Renal pelvis (tissue), 1 donor: ENCODE measurements at regions not wholly inside any gene's neighbourhood (a gene's known extent, or its start where the extent isn't known, plus 50 kb on each side); places are given as distances from the start of the nearest gene placed in this dataset.

Experiments
- DNase-seq: peaks from one replicate; pipeline ENCODE4 v3.0.0-alpha.2; 2013

- DNase-seq = no peak
Measured at GRCh38 chr21:35895598-35895997, 164.7 kb downstream of the SETD4 start.

DNA sequence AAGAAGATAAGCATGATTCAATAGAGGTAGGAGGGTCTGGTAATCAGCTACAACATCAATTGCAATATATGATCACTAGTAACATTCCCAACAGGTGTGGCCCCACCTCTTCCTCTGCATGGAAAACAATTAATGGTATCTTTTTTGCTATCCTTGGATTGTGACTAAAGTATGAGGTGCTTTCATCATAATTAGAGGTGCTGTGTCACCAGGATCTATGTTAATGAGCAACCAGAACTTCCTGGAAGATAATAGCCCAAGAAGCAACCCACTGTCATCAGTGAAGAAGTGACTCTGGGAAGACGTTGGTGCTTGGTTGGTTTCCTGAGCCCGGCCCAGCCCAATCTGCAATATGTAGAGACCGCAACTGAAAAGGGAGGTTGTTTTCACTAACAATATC lies 167.2 kb downstream of the SETD4 start:
- no peak for DNase-seq

- no peak for DNase-seq
Measured at GRCh38 chr21:35886887-35887286, 173.4 kb downstream of the SETD4 start.

DNA sequence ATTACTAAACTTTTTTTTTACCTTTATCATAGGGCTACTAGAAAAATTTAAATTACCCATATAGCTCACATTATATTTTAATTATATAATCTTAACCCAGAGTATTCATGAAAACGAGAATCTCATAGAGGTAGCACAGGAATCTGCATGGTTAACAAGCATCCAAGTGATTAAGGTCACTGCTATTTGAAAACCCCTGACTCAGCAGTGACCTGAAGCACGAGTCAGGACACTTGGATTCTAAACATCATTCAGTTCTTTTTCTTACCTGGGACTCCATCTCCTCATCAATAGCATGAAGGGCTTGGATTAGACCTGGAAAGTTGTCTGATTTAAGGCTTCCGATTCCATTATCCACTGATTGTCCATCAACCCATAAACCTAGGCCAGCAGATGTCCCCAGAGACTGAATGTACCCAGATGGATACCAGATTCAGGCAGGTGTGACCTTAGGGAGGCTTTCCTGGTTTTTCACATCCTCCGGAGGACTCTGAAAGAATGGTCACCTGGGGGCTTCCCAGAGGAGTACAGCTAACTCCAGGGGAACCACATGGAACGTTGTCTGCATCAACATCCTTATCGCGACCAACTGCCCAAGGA lies 174.3 kb downstream of the SETD4 start:
- DNase-seq = no peak

DNA sequence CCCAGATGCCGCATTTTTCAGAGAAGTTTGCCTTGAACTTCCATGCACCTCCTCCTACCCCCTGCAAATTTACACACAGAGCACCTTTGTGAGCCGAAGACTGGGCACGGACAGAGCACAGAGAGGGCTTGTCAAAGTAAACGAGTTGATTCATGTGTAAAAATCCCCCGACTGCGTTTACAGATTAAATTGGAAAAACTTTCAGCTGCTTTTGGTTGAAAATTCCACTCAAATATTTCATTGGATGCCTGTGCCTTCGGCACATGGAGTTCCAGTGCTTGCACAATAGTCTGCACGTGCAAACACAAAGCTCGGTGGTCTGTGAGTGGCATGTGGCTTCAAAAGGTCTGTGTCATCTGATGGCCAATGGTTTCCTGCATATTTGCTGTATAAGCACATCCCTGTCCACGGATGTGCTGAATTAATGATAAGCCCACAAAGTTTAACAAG lies 177.5 kb downstream of the SETD4 start:
- DNase-seq = no peak

GRCh38 chr21:35873441-35873840 lies 186.9 kb downstream of the SETD4 start:
- no peak for DNase-seq

DNA sequence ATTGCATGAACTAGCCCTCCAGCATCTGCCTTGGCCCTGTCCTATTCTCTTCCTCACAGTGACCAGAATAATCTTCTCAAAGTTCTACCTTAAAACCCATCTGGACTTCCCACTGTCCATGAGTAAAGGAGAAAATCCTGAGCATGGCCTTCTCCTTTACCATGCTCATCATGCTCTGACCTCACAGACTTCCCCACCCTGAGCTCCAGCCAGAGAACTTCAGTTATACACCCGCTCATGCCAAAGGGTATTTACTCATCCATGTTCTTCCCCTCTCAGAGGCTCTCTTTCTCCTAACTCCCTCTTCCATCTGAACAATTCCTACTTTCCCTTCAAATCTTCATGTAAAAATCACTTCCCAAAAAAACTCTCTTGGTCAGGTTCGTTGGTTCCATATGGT lies 188.4 kb downstream of the SETD4 start:
- no peak for DNase-seq

- no peak for DNase-seq
Measured at GRCh38 chr21:35868869-35869223, 191.5 kb downstream of the SETD4 start.

DNA sequence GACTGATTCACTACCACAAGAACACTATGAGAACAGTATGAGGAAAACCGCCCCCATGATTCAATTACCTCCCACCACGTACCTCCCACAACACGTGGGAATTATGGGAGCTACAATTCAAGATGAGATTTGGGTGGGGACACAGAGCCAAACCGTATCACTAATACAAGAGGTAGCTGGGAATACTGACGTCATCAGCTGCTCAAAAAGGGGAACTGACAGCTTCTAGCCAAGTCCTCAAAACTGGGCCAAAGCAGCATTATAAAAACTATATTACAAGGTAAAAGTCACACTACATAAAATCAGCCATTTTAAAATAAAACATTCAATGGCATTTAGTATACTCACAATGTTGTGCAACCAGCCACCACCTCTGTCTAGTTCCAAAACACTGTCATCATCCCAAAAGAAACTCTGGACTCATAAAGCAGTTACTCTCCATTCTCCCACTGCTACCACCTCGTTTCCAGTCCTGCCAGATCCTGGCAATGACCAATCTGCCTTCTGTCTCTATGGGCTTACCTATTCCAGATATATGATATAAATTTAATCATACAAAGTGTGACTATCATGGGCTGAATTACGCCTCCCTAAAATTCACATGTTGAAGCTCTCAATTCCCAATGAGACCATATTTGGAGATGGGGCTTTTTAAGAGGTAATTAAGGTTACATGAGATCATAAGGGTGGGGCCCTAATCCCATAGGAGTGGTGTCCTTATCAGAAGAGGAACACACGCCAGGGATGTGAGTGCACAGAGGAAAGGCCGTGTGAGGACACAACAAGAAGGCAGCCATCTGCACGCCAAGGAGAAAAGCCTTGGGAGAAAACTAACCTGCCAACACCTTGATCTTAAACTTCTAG lies 192.1 kb downstream of the SETD4 start:
- no peak for DNase-seq

GRCh38 chr21:35864039-35864438 lies 196.3 kb downstream of the SETD4 start:
- DNase-seq = no peak

GRCh38 chr21:35862969-35863368 lies 197.4 kb downstream of the SETD4 start:
- no peak for DNase-seq

DNA sequence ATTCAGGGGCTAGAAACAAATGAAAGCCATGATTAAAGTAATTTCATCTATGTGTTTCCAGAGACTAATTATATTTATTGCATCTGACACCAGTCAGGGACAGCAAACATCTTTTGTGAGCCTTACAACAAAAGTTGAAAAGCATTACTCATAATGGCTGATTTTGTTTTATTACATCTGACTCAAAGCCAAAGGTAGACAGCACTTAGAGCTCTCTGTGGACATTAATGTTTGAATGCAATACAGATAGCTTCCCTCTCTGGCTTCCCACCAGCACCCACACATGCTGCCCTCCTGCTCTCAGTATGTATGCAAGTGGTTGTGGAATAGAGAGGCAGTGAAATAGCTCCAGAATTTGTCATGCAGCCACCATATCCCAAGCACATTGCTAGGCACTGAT lies 198.7 kb downstream of the SETD4 start:
- no peak for DNase-seq

GRCh38 chr21:35860189-35860869 lies 200.0 kb downstream of the SETD4 start:
- no peak for DNase-seq

GRCh38 chr21:35859677-35860076 lies 200.6 kb downstream of the SETD4 start:
- no peak for DNase-seq

DNA sequence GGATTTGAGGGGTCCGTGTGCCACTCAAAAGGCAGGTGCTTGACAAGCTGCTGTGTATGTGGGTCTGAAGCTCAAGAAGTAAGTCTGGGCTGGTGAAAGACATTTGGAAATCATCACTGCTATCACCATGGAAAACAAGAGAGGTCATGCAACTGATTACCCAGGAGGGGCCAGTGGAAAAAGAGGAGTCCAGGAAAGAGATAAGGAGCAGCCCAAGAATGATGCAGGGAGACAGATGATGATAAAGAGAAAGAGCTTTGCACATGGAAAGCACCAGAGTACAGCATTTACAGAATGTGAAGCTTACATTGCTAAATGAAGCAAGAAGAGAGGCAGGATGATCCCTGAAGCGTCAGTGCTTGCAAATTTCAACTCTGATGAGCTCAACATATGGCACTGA lies 203.2 kb downstream of the SETD4 start:
- DNase-seq = no peak

- no peak for DNase-seq
Measured at GRCh38 chr21:35855484-35855883, 204.8 kb downstream of the SETD4 start.

DNA sequence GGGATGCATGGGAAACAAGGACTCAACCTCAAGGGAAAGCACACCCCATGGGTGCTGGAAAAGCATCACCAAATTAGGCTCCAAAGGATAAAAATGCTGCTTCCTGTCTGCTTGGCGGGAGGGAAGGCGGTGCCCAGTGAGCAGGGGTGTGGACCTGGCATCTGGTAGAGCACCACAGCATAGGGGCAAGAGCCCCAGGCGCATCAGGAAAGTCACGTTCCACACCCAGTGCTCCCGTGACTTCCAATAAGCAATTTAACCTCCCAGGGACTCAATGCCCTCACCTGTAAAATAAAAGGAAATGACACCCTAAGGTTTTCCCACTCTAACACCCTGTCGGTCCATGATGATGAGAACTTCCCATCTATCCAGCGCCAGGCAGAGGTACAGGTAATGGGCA lies 206.0 kb downstream of the SETD4 start:
- no peak for DNase-seq

- DNase-seq = no peak
Measured at GRCh38 chr21:35853321-35854239, 206.7 kb downstream of the SETD4 start.

DNA sequence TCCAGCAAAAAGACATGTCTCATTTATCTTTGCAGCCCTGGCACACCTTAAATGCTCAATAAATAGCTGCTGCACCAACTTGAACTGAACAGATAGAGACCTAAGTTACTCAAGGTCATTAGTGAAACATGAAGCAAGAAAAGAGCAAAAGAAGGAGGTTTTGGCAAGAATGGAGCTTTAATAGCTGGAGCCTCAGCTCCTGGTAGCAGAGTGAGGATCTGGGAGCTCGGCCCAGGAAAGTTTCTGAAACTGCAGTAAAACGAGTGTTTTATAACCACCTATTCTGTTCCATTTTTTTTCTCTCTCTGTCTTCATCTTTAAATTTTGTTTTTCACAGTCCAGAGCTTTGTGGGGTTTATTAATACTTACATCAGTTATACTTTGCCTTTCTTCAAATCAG lies 207.5 kb downstream of the SETD4 start:
- no peak for DNase-seq

DNA sequence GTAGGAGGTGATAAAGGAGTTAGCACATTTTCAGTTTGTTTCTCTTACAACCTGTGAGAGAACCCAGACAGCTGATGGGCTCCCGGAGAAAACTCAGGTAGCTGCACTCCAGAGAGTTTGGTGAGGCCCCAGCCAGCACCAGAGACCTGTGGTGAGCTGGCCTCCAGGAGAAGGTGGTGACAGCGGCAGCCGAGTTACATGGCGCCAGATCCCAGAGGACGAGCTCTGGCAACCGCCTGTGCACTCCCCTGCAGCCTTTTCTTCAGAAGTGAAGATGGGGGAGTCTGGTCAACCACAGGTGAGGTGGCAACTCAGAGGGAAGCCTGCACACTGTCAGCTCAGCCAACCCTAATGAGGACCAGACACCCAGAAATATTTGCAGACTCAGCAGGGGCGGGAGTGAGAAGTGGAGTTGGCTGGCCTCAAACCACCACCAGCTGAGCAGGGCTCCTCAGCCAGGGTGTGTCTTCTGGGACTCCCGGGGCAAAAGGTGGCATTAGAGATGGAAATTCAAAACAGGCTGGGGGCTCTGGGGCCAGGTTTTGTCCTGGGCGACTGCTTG lies 209.7 kb downstream of the SETD4 start:
- no peak for DNase-seq

DNA sequence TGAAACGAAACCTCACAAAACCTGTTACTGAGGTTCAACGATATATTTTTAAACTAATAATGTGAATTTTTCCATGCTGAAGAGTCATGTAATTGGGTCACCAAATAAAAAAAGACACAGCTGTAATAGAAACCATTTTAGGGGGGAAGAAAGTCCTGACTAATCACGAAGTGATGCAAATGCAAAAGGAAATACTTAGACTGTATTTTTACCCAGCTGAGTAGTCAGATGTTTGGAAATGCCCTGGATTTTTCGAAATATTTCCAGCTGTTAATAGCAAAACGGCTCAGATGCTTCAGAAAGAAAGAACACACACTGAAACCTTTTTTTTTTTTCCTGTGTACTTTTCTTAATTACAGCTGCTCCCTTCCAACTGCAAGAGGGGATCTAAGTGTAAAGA lies 210.3 kb downstream of the SETD4 start:
- no peak for DNase-seq

DNA sequence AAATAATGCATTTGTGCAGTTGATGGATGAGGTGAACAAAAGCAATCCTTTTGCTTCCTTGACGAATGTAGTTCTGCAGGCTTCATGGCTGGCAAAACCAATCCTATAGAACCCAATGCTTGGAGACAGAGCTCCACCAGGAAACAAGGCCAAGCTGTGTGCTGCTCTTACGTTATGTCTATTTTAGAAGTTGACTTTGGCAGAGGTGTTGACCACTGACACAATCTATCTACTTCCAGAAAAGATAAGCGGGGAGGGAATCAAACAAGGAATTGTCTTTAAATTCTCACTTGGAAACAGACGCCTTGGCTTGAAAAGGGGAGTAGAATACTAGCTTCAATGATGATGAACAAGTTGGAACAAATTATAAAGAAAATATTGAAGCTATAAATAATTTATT lies 211.2 kb downstream of the SETD4 start:
- no peak for DNase-seq
